ENCODE measurements at regions not wholly inside any gene's neighbourhood (a gene's known extent, or its start where the extent isn't known, plus 50 kb on each side); places are given as distances from the start of the nearest gene placed in this dataset.

DNA sequence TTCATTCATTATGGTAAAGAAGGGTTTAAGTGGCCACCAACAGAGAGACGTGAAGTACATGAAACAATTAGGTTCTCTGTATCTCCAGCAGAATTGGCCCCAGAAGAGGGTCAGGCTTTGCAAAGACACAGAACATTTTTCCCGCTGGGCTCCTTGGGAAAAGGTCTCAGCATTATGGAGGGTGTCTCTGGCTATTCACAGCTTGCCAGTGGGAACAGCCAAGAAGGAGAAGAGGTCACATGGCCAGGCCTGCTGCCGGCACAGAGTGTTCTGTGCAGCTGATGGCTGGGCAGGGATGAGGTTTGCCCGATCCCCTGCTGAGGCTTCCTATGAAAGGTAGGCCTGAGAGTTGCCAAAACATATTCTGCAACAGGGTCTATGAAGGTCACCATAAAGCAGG lies 77.8 kb upstream of the LPP start:
- intact Hi-C loops (cut with micrococcal nuclease), result no loop called here
- Histone ChIP-seq H4K20me1 (ENCODE audit: insufficient read depth) (no peaks in the 10 kb centered on the region), H3K9me2 (ENCODE audit: insufficient read depth) (no peaks in the 10 kb centered on the region), H3K27me3 (ENCODE audit: insufficient read depth, low read length) (no peaks in the 10 kb centered on the region), H3K36me3 (ENCODE audit: control insufficient read depth in 1 of 2, insufficient read depth in 2 of 2, low read length in 2 of 2) (no peaks in the 10 kb centered on the region), H3K9ac (ENCODE audit: low read length) (no peak overlapping the region), H3K79me2 (ENCODE audit: insufficient read depth, low read length) (no peaks in the 10 kb centered on the region), H3K27ac (ENCODE audit: low read depth, low read length) (no peak overlapping the region), H3K4me3 (replicated peaks in 1 of 2; ENCODE audit: low read depth in 1 of 2, low read length in 2 of 2) (no peak overlapping the region), H3K4me1 (ENCODE audit: control insufficient read depth in 1 of 2, insufficient read depth in 2 of 2, low read length in 2 of 2) (no peaks in the 10 kb centered on the region), H3K4me2 (ENCODE audit: low read length) (no peak overlapping the region), H3K9me3 (ENCODE audit: control insufficient read depth in 1 of 2, insufficient read depth in 1 of 2, low read depth in 1 of 2, low read length in 2 of 2) (no peaks in the 10 kb centered on the region), H2AFZ (ENCODE audit: low read depth, low read length, poor library complexity, severe bottlenecking) (no peak overlapping the region)
- CTCF ChIA-PET, result no interaction called here
- DNase-seq (ENCODE audit: low read depth, low spot score), result no peak
- TF ChIP-seq TCF7L2 (IDR thresholded peaks at IDR 0.05; ENCODE audit: borderline replicate concordance, extremely low read depth, insufficient read depth, insufficient read length), result no peak
- TF ChIP-seq YY1 (IDR thresholded peaks at IDR 0.05; ENCODE audit: extremely low read depth, insufficient replicate concordance, low read depth, low read length), result no peak
- TF ChIP-seq EGR1 (IDR thresholded peaks at IDR 0.05; ENCODE audit: low read depth), result no peak
- BruUV-seq (replicated peaks), result no TSS peak
- ATAC-seq, result no peak
- RAD21 ChIA-PET (ENCODE audit: low non-redundant PET in 1 of 2, low total read pairs in 2 of 2, uncharacterized antibody in 2 of 2, unreplicated experiment in 2 of 2), result no interaction called here
- POLR2A ChIA-PET, result no interaction called here

DNA sequence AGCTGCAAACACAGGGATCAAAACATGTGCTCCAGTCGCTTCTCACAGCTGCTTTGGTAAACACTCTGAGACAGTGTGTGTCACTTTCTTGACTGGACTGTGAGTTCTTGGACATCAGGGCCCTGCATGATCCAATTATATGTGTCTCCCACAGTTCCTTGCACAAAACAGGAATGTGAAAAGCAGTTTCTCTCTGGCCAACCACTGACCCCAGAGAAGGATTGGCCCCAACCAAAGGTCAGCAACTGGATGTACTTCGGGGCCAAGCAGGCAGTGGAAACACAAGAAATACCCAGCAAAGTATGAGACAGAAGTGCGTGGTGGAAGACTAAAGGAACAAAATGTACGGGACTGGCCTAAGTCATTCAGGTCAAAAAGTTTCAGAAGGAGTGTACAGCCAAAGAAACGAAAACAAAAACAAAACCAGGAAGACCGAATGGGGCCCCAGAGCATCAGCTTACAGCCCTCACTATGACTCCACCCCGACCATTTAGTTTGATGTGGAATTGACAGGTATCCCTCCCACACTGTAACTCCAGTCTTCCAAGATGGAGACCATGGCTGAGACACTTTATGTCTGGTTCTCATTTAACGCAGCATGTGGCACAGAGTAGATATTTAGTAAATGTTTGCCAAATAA lies 76.7 kb upstream of the LPP start:
- no peak overlapping the region for H2AFZ ChIP-seq (ENCODE audit: low read depth, low read length, poor library complexity, severe bottlenecking)
- no peak overlapping the region for H3K27ac ChIP-seq (ENCODE audit: low read depth, low read length)
- ATAC-seq (no peak), DNase-seq (ENCODE audit: low read depth, low spot score) (no peak)
- no peaks in the 10 kb centered on the region for H3K9me2 ChIP-seq (ENCODE audit: insufficient read depth)
- CTCF ChIA-PET, result no interaction called here
- no peak overlapping the region for H3K4me3 ChIP-seq (replicated peaks in 1 of 2; ENCODE audit: low read depth in 1 of 2, low read length in 2 of 2)
- no TSS peak for BruUV-seq (replicated peaks)
- no peaks in the 10 kb centered on the region for H3K27me3 ChIP-seq (ENCODE audit: insufficient read depth, low read length)
- RAD21 ChIA-PET (ENCODE audit: low non-redundant PET in 1 of 2, low total read pairs in 2 of 2, uncharacterized antibody in 2 of 2, unreplicated experiment in 2 of 2), result no interaction called here
- intact Hi-C loops (cut with micrococcal nuclease), result no loop called here
- no peaks in the 10 kb centered on the region for H3K36me3 ChIP-seq (ENCODE audit: control insufficient read depth in 1 of 2, insufficient read depth in 2 of 2, low read length in 2 of 2)
- H3K4me1 ChIP-seq (ENCODE audit: control insufficient read depth in 1 of 2, insufficient read depth in 2 of 2, low read length in 2 of 2), result no peaks in the 10 kb centered on the region
- H3K9me3 ChIP-seq (ENCODE audit: control insufficient read depth in 1 of 2, insufficient read depth in 1 of 2, low read depth in 1 of 2, low read length in 2 of 2), result no peaks in the 10 kb centered on the region
- no peaks in the 10 kb centered on the region for H4K20me1 ChIP-seq (ENCODE audit: insufficient read depth)
- no peak overlapping the region for H3K9ac ChIP-seq (ENCODE audit: low read length)
- no peaks in the 10 kb centered on the region for H3K79me2 ChIP-seq (ENCODE audit: insufficient read depth, low read length)
- POLR2A ChIA-PET, result no interaction called here
- no peak overlapping the region for H3K4me2 ChIP-seq (ENCODE audit: low read length)
- no peak for TF ChIP-seq EGR1 (IDR thresholded peaks at IDR 0.05; ENCODE audit: low read depth)

Data from HCT116 (cell line).